GM12878 (cell line): ENCODE measurements at regions not wholly inside any gene's neighbourhood (a gene's known extent, or its start where the extent isn't known, plus 50 kb on each side); places are given as distances from the start of the nearest gene placed in this dataset.

Experiments used
- ATAC-seq: fragments of 200-7000 bp; cut with Tn5 transposase; 3 replicates; pipeline ENCODE4 v1.9.1; 2020; ENCODE audit warnings: mild to moderate bottlenecking, moderate library complexity
- BruUV-seq: library from RNA; stranded (reverse); fragments of 400-500 nt; replicated peaks from 2 replicates; lab custom pipeline; 2021; lab: Mats Ljungman, UMichigan
- CTCF ChIA-PET: fragments of 300-600 bp; sonication (Branson Sonifier 250); formaldehyde crosslinking; extraction: SDS; loops from one replicate; lab custom pipeline; 2021; ENCODE audit warnings: inconsistent platforms; lab: Yijun Ruan, JAX
- POLR2A ChIA-PET: fragments of 350-600 bp; formaldehyde crosslinking; extraction: SDS; loops from one replicate; lab custom pipeline; 2021; ENCODE audit warnings: inconsistent platforms; lab: Charles Lee
- RAD21 ChIA-PET: fragments of 300-600 bp; sonication (Branson Sonifier 250); formaldehyde crosslinking; loops from one replicate; lab custom pipeline; 2023; ENCODE audit warnings: antibody characterized with exemption; ENCODE audit not compliant: unreplicated experiment; lab: Charles Lee
- SMC1A ChIA-PET: fragments of 300-600 bp; sonication (Branson Sonifier 250); formaldehyde crosslinking; loops from one replicate; lab custom pipeline; 2023; ENCODE audit not compliant: unreplicated experiment, uncharacterized antibody; lab: Charles Lee
- DNase-seq: peaks from one replicate; pipeline ENCODE4 v3.0.0-alpha.2; 2011; ENCODE audit warnings: low read depth, low spot score
- FAIRE-seq: peaks from 3 replicates; lab custom pipeline; 2011; peaks lifted over from hg19 to GRCh38; lab: Jason Lieb, UNC
- H2AFZ ChIP-seq: 2 replicates; pipeline ENCODE4 v1.6.0; 2011; ENCODE audit warnings: low read depth, low read length, control low read depth; ENCODE audit not compliant: control insufficient read depth
- H3K27ac ChIP-seq: 2 replicates; pipeline ENCODE4 v1.5.1; 2011; ENCODE audit warnings: control low read depth; ENCODE audit not compliant: control insufficient read depth, insufficient read depth
- H3K27me3 ChIP-seq, 2 experiments: replicated peaks in 1 of 2; 2 replicates each; pipeline versions ENCODE4 v1.6.0 to v1.6.1; 2011; ENCODE audit warnings: low read length in 1 of 2; ENCODE audit not compliant: control insufficient read depth in 2 of 2, insufficient read depth in 2 of 2
- H3K36me3 ChIP-seq, 2 experiments: 2 replicates each; pipeline ENCODE4 v1.5.1; 2011; ENCODE audit warnings: low read length in 1 of 2; ENCODE audit not compliant: control insufficient read depth in 2 of 2, insufficient read depth in 2 of 2
- H3K4me1 ChIP-seq: 2 replicates; pipeline ENCODE4 v1.6.1; 2011; ENCODE audit warnings: mild to moderate bottlenecking, low read length, moderate library complexity, mixed read lengths; ENCODE audit not compliant: control insufficient read depth, insufficient read depth
- H3K4me2 ChIP-seq: 2 replicates; pipeline ENCODE4 v1.6.0; 2011; ENCODE audit warnings: control low read depth; ENCODE audit not compliant: control insufficient read depth, insufficient read depth
- H3K4me3 ChIP-seq: fragments of 200-600 bp; sonication (generic); 2 replicates; pipeline ENCODE4 v1.5.1; 2016
- H3K79me2 ChIP-seq: 2 replicates; pipeline ENCODE4 v1.6.0; 2011; ENCODE audit warnings: low read length; ENCODE audit not compliant: control insufficient read depth, insufficient read depth
- H3K9ac ChIP-seq: 2 replicates; pipeline ENCODE4 v1.8.0; 2011; ENCODE audit warnings: low read length, control low read depth, mixed read lengths; ENCODE audit not compliant: control insufficient read depth, insufficient read depth
- H3K9me3 ChIP-seq: replicated peaks from 3 replicates; pipeline ENCODE4 v1.5.1; 2011; ENCODE audit warnings: mild to moderate bottlenecking, low read length; ENCODE audit not compliant: control insufficient read depth, insufficient read depth
- H4K20me1 ChIP-seq: 2 replicates; pipeline ENCODE4 v1.6.0; 2011; ENCODE audit not compliant: control insufficient read depth, insufficient read depth
- CBX3 ChIP-seq: fragments of 200-600 bp; sonication (generic); IDR thresholded peaks from 2 replicates; pipeline ENCODE4 v1.6.1; 2016; ENCODE audit warnings: low read depth, borderline replicate concordance
- CHD2 ChIP-seq: IDR thresholded peaks from 2 replicates; pipeline ENCODE4 v1.6.1; 2011; ENCODE audit warnings: low read depth, low read length, improper control_type of control experiment, borderline replicate concordance
- CREM ChIP-seq: IDR thresholded peaks from 2 replicates; pipeline ENCODE4 v1.6.1; 2014; ENCODE audit warnings: antibody characterized with exemption, low read depth
- IKZF2 ChIP-seq, 2 experiments: fragments of 450-650 bp; IDR thresholded peaks; 2 replicates each; pipeline ENCODE4 v1.6.1; 2017; ENCODE audit warnings: mild to moderate bottlenecking in 2 of 2, moderate library complexity in 2 of 2
- POLR2AphosphoS5 ChIP-seq: IDR thresholded peaks from 2 replicates; pipeline ENCODE4 v1.6.1; 2011; ENCODE audit warnings: mild to moderate bottlenecking, low read length, inconsistent platforms
- SUPT20H ChIP-seq: IDR thresholded peaks from 2 replicates; pipeline ENCODE4 v1.6.1; 2011; ENCODE audit warnings: low read depth, mild to moderate bottlenecking, low read length, moderate library complexity, borderline replicate concordance; ENCODE audit not compliant: control insufficient read depth
- WRNIP1 ChIP-seq: IDR thresholded peaks from 2 replicates; pipeline ENCODE4 v1.6.1; 2011; ENCODE audit warnings: low read depth, low read length, improper control_type of control experiment, borderline replicate concordance
- ZBTB40 ChIP-seq: fragments of 450-650 bp; IDR thresholded peaks from 2 replicates; pipeline ENCODE4 v1.6.1; 2016; ENCODE audit warnings: mild to moderate bottlenecking, moderate library complexity, borderline replicate concordance
- WGBS: methylation state at CpG from one replicate; pipeline ENCODE4 v1.1.6; 2016; ENCODE audit warnings: low lambda C conversion rate; ENCODE audit not compliant: insufficient replicate concordance, insufficient coverage; ENCODE audit errors: missing lambda C conversion rate; 5-methylcytosine and 5-hydroxymethylcytosine counted together
- in situ Hi-C: fragments of 300-500 bp; cut with MboI; formaldehyde crosslinking; loops from 9 replicates; pipeline ENCODE4 v1.14.3; 2018; ENCODE audit warnings: mixed read lengths
- intact Hi-C: fragments of 100-400 bp; cut with micrococcal nuclease; formaldehyde crosslinking; loops from one replicate; pipeline ENCODE4 v1.14.2; 2022; ENCODE audit not compliant: unreplicated experiment

GRCh38 chr10:44673245-44673983 lies 237.7 kb upstream of the TMEM72 start:
- ChIA-PET CTCF (no interaction called here), RAD21 (no interaction called here), POLR2A (no interaction called here), SMC1A (no interaction called here)
- no peak overlapping the region for H3K4me3 ChIP-seq
- H3K79me2 ChIP-seq: no peaks in the 10 kb centered on the region
- no peaks in the 10 kb centered on the region for H3K27me3 ChIP-seq
- TF ChIP-seq CBX3: no peak
- no peak for TF ChIP-seq CREM
- TF ChIP-seq CHD2: no peak
- TF ChIP-seq SUPT20H: no peak
- no peak for TF ChIP-seq ZBTB40
- TF ChIP-seq POLR2AphosphoS5: no peak
- TF ChIP-seq IKZF2 (IDR thresholded peaks at IDR 0.05): no peak
- TF ChIP-seq WRNIP1: no peak
- in situ Hi-C loops: no loop called here
- no peak overlapping the region for H2AFZ ChIP-seq
- FAIRE-seq: no peak
- no peak overlapping the region for H3K9ac ChIP-seq
- no peak overlapping the region for H3K27ac ChIP-seq
- no peaks in the 10 kb centered on the region for H4K20me1 ChIP-seq
- BruUV-seq: no TSS peak
- 21% methylated on average over 3 of the region's 3 CpGs for WGBS
- H3K36me3 ChIP-seq: no peaks in the 10 kb centered on the region
- no peak for ATAC-seq
- H3K4me2 ChIP-seq: no peak overlapping the region
- no peaks in the 10 kb centered on the region for H3K4me1 ChIP-seq
- no peaks in the 10 kb centered on the region for H3K9me3 ChIP-seq
- intact Hi-C loops: no loop called here
- no peak for DNase-seq
